NCI-H2081 treated with DMSO at 0.1 percent for 48 hours (cell line): ENCODE measurements at regions not wholly inside any gene's neighbourhood (a gene's known extent, or its start where the extent isn't known, plus 50 kb on each side); places are given as distances from the start of the nearest gene placed in this dataset.
A peak's percentile ranks its signal among the peaks of the same experiment; 100 is the strongest.
"Not testable (repeated sequence)": the region's sequence is repeated elsewhere in the genome, so short reads cannot be mapped to it uniquely, and the experiment has no call there.

Experiments used
- DNase-seq: peaks from one replicate; lab custom pipeline; 2025; lab: John Stamatoyannopoulos, UW

DNA sequence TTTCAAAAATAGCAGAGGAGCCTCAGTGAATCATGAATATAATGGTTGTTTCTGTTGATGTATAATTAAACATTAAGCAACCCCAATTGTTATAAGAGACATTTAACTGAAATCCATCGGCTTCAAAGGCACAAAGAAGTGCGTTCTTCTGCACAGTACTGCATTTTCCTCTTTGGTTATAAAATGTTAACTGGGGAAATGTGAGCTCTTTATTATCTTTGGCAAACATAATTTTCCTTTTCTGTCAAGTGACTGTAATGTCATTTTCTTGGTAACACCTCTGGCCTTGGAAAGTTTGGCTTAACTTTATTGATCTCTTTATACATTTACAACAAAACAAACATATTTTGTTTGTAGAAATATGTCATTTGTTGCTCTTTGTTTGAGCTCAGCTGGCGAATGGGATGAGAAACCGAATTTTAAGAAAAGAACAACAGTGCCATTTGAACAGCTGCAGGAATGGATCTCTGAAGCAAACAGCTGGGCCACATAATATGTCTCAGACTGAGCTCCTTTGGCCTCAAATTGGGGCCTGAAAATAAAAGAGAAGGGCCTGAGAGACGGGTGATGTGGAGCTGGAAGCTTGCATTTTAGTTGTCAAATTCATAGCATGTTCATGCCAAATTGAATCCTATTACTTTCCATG, 427.0 kb upstream of the SPTLC3 start:
- no peak for DNase-seq

DNA sequence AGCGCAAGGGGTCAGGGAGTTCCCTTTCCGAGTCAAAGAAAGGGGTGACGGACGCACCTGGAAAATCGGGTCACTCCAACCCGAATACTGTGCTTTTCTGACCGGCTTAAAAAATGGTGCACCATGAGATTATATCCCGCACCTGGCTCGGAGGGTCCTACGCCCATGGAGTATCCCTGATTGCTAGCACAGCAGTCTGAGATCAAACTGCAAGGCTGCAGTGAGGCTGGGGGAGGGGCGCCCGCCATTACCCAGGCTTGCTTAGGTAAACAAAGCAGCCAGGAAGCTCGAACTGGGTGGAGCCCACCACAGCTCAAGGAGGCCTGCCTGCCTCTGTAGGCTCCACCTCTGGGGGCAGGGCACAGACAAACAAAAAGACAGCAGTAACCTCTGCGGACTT, 426.1 kb upstream of the SPTLC3 start:
- not testable (repeated sequence) for DNase-seq

DNA sequence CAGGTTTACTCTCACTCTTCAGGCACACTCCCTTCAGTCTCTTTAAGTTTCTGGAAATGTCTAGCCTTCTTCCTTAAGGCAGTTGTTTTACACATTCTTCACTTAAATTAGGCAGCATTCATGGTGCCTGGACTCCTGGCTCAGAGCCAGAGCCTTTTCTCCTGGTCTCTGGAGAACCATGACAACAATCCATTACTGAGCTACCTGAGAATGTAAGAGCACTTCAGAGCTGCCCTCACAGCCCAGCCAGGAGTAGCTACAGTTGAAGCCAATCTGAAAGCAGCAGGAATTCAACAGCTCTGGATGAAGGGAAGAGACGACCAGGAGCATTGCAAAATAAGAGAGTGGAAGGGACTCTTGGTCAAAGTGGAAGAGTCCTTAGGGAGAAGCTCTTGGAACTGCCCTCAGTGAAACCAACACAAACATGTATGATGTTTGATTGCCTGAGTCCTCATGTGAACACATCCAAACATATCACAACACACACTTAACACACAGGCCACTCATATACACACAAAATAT, 416.8 kb upstream of the SPTLC3 start:
- no peak for DNase-seq

DNA sequence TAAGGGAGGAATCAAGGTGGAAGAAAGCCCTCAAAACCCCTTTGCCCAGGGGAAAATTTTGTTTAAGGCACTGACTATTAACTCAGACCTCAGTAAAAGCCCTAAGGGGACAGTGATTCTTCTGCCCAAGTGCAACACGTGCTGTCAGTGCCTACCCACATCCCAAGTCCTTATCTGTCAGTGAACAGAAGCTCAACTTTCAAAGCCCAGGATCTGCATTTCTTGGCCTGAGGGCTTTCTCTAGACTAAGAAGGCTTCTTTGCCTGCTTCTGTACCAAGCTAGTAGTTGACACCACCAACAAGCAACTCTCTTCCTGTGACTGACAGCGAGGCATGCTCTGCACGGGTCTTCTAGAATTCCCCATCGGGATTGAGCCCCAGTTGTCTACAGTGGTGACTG, 416.0 kb upstream of the SPTLC3 start:
- no peak for DNase-seq

DNA sequence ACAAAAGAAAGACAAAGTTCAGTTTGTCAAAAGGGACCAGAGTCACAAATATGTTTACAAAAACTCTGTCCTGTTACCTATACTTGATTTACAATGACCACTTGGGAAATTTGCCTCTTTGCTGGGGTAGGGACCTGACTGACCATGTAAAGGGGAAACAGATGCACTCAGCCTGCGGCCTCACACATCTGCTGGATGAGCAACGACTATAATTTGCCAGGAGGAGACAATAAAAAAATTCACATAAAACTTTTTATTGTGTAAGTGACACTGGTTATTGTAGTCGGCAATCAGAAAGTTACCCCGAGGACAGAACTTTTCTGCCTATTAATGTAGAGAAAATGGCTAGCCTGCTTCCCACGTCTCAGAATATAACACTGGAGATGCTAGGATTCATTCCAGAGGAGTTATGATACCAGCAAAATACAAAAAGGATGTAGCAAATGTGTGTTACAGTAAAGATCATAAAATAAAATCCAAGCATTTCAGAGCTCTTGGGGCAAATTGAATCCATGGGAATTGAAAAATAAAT, 415.4 kb upstream of the SPTLC3 start:
- DNase-seq: no peak

DNA sequence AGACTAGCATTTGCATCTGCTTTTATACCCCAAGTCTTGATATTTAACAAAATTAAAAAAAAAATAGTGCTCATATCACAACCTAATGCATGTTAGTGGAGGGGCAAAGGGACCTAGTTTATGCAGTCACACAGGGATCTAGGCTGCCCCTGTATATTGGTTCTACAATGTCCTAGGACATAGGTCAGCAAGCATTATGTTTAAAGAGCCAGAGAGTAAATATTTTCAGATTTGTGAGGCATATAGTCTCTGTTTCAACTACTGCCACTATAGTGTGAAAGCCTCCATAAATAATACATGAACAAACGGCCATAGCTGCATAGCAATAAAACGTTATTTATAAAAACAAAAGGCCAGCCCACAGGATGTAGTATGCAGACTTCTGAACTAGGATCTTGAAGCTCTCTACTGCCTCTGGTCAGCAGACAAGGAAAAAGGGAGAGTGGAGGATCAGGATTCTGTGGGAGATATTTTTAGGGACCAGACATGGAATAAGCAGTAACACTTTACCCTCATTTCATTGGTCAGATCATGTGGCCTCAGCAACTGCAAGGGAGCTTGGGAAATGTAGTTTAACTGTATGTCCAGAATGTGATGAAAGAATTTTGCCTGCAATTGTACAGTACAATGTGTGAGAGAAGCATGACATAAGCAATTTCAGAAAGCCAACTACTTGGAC, 414.2 kb upstream of the SPTLC3 start:
- no peak for DNase-seq

DNA sequence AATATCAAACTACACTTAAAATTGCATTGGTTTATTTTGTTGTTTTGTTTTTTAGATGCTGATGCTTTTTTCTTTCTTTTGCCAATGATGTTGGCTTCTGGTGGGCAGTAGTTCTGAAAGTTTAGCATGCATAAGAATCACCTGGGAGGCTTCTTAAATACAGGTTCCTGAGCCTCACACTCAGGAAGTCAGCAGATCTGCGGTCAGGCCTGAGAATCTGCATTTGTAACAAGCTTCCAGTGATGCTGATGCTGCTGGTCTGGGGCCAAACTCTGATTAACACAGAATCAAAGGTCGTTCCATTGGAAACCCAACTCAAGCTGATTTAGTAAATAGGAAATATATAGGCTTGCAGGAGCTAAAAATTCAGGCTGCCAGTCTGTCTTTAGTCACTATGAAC, 412.9 kb upstream of the SPTLC3 start:
- DNase-seq: no peak

DNA sequence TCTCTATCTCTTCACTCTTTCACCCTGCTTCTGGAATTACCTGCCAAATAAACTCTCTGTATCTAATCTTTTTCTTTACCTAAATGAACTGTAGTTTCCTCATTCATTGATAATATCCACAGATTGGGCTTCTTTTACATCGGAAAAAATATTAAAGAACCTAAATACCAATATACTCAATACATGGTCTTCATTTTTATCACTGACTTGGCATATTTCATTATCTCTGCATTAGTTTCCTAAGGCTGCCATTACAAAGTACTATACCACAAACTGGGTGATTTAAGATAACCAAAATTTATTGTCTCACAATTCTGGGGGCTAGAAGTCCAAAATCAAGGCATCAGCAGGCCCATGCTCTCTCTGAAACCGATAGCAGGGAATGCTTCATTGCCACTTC, 411.9 kb upstream of the SPTLC3 start:
- no peak for DNase-seq

DNA sequence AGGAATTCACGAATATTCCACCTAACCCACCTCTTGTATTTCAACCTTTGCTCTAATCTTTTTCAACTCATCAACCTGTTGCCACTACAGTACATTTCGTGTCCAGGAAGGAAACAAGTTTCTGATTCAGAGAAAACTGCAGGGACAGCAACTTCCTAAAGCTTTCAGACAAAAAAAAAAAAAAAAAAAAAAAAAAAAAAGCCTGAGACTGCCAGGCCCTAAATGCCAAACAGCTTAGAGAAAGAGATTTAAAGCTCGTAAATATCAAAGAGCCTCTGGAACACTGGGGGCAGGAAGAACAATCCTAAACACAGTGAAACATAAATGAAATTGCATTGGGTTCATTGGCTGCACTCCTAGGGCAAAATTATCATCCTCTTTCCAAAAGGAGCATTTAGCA, 411.2 kb upstream of the SPTLC3 start:
- DNase-seq: no peak

DNA sequence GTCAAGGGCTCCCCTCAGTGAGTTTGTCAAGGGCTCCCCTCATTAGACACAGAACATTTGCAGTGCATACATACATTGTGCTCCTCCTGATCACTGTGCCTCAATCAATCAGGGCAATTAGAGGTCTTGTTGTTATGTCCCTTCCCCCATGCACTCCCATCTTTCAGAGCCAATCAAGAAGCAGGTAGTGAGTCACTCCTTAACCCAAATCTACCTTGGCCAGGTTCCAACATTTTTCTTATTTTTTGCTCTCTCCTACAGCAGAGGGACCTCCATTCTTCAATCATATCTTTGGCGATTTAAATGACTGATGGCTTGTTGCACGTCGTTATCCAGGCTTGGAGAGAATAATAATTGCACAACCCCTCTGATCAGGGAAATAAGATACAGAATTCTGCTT, 409.9 kb upstream of the SPTLC3 start:
- no peak for DNase-seq

DNA sequence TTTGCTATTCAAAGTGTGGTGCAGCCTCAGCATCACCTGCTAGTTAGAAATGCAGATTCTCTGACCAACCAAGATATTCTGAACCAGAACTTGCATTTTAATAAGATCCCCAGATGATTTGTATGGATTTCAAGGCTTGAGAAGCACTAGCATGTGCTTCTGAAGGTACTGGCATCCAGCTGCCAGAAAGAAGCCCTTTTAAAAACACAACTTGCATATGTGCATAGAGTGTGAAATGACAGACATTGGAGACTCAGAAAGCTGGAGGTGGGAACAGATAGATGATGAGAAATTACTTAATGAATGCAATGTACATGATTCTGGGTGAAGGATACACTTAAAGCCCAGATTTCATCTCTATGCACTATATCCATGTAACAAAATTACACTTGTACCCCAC, 409.3 kb upstream of the SPTLC3 start:
- no peak for DNase-seq

DNA sequence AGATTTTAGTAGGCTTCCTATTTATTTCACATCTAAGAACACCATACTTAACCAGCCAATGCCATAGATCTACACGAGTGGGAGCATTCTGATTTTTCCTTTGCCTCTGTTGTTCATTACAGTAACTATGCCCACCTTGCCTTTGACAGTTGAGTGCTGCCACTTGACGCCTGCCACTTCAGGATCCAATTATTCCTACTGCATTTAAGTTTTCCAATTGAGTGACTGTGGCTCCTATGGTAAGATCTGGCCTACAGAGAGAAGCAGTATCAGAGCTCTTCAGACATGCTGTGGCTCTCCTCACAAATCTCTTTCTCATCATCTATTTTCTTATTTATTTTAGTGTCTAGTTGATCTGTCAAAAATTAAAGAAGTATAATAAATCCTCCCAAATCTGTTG, 403.0 kb upstream of the SPTLC3 start:
- DNase-seq: no peak

DNA sequence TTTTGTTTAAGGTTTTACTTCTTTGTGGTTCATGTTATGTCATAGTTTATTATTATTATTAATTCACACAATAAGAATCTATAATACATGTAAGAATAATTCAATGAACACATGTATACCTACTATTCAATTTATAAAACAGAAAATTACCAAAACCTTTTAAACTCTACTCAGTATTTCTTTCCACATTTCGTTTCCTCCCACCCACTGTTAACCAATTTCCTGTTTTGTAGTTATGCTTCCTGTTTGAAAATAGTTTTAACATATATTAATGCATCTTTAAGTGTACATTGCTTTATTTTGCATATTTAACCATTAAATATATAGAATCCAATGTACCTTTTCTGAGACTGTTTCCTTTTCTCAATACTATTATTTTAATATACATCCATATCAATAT, 397.9 kb upstream of the SPTLC3 start:
- no peak for DNase-seq

DNA sequence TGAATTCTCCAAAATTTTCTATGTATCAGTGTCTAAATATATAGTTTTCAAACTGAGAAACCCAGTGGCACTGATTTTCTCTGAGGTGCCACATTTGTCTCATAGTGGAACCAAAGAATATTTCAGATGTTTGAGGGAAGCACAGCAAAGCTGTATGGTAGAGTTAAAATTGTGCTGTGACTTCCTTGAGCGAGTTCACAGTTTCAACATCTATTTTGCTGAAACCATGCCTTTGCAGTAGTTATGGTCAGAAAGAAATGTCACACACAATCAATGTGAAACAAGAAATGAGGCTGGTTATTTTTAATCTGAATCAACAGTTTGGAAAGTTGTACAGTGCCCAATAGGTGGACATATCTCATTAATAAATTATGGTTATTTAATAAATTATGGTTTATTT, 394.0 kb upstream of the SPTLC3 start:
- no peak for DNase-seq

DNA sequence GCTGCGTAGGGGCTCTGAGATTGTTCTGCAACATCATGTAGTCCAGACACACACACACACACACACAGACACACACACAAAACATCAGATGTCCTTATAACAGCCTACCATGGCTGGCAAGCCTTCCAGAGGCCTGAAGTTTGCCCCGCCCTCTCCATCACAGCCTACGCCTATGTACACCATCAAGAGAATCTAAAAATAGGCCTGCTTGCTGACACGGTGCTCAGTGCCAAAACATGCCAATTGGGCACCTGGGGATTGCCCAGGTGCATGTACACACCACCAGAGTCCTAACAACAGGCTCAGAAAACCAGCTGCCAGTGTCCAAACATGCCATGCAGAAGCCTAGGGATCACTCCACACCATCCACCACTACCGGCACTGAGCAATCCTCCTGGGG, 391.7 kb upstream of the SPTLC3 start:
- peak; percentile 68 for DNase-seq

DNA sequence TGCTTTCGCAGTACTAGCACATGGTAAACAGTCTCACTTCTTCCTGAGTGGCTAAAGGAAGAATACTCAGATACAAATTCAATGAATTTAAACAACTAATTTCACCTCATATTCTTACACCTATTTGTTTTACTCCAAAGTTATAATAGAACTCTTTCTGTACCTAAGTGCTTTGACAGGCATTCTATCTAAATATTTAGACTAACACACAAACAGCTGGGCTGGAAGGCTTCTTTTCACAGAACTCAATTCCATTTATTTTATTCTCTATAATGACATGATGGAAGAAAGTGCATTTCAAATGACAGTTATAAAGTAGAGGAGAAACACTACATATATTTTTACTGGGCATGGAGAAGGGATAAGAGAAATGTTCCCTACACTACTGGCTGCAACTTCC, 384.9 kb upstream of the SPTLC3 start:
- no peak for DNase-seq

DNA sequence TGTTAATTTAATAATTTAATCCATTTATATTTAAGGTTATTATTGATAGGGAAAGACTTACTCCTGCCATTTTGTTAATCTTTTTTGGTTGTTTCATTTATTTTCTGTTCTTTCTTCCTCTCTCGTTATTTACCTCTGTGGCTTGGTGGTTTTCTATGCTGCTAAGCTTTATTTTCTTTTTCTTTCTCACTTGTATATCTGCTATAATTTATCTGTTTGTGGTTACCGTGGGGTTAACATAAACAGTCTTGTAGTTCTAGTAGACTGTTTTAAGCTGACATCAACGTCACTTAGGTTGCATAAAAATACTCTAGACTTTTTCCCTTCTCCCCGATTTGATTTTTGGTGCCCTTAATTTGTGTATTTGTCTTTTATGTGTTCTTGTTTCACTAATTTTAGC, 381.3 kb upstream of the SPTLC3 start:
- no peak for DNase-seq

DNA sequence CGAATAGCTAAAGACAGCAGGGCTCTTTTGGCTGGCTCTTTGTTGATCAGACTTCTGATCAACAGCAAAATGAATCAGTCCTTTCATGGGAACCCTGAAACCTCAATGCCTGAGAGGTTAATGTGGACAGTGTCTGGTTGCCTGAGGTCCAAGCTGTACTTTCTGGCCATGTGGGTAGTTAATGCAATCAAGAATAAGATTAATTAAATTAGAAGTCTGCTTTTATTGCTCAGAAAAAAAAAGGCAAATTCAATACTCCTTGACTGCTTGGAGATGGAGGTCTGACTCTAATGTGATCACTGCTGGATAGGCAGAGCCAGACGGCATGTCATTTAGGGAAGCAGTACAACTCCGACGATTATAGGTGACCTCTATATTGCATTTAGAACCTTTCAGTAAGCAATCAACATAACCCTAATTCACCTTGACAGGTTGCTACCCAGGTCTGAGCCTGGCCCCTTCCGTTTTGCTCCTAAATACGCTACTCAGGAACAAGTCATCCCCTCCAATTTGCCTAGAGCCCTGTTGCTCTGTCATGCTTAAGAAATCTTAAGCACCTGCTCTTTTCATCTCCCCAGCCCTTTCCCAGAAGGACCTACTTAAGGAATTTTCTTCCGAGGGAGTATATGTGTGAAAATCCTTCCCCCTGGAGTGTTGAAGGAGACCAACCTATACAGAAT, 370.0 kb upstream of the SPTLC3 start:
- no peak for DNase-seq

DNA sequence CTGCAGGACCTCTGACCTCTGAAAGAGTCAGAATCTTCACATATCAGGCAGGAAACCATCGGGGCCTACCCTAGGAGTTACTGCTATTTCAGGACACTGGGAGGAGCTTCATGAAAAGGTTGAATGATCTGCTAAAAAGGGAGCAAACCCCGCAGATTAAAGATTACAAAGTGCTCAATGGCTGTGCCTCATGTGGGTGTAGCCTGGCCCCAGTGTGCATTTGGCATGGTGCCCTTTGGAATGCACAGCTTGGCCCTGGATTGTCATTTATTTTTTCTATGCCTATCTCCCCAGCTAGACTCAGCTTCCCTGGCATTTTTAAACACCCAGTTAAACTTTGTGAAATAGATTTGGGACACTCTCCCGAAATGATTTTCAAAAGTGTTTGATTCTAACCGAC, 368.5 kb upstream of the SPTLC3 start:
- no peak for DNase-seq

DNA sequence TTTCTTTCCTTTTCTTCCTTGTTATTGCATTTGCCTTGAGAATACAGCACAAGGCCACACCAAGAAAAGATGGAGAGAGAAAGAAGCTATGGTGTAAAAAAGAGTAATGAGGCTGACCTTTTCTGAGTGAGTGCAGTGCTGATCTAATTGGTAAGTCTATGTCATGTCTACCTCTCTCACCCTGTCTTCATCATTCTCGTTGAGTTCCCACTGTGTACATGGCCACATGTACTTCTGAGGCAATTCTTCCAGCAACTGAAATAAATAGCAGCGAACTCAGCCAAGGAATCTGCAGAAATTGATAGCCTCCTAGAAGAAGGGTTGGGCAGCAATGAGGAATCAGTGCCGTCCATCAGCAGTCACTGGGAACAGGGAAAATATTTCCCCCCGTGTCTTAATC, 367.2 kb upstream of the SPTLC3 start:
- DNase-seq: no peak

DNA sequence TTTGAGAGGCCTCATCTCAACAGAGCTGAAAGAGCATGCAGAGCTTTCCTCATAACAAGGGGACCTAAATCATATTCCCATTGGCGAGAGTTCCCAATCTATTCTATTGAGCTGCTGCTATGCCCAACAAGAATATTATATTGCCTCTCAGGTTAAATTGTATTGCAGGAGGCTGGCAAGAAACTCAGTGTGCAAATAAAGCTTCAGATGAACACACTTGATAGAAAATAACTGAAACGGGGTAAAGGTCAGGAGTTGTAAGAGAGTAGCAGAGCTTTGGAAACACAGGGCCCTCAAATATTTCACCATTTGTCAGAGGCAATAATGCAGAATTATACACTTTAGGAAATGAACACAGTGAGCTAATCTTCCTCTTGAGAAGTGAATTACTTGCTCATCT, 364.3 kb upstream of the SPTLC3 start:
- no peak for DNase-seq

DNA sequence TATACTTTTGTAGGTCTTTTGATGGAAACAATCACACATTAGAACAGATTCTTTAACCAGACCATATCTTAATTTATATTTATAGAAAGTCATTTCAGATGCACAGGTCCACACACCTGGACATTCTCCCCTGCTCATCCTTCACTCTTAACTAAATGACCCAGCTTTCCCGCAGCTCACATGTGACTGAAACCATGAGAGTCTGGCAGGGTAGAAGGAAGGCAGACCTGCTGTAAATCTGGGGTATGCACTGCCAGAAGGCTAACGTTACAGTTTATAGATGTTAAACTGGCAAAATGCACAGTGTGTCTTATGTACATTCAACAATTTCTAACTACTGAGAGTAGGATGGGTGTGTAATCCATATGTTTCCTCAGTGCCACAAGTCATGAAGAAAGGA, 359.5 kb upstream of the SPTLC3 start:
- DNase-seq: no peak

DNA sequence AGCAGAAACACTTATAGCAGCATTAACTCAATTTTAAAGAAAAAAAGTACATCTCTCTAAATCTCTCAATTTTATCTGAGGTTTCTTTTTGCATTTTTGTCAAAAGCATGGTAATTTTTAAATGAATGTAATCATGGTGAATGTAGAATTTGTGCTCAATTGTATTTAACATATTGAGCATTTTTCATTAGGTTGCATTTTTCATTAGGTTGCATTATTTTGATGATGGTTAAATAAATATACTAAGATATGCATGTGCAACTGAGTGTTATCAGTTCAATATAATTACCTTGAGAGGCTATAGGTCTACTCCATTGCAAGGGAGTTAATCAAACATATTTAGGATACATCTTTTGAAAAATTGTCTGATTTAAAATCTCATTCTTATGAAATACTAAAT, 355.1 kb upstream of the SPTLC3 start:
- no peak for DNase-seq
